CD4-positive, alpha-beta T cell treated with Interleukin-2 at 100 ng/mL for 4 hours (primary cell): ENCODE measurements at regions not wholly inside any gene's neighbourhood (a gene's known extent, or its start where the extent isn't known, plus 50 kb on each side); places are given as distances from the start of the nearest gene placed in this dataset.
"Not testable (repeated sequence)": the region's sequence is repeated elsewhere in the genome, so short reads cannot be mapped to it uniquely, and the experiment has no call there.

Experiments used
- DNase-seq: peaks from one replicate; pipeline ENCODE4 v3.0.0-alpha.2; 2020; ENCODE audit warnings: low spot score

- peak; percentile 33 for DNase-seq
Observed at GRCh38 chr14:106770158-106770672, 1243.8 kb downstream of the TMEM121 start.

DNA sequence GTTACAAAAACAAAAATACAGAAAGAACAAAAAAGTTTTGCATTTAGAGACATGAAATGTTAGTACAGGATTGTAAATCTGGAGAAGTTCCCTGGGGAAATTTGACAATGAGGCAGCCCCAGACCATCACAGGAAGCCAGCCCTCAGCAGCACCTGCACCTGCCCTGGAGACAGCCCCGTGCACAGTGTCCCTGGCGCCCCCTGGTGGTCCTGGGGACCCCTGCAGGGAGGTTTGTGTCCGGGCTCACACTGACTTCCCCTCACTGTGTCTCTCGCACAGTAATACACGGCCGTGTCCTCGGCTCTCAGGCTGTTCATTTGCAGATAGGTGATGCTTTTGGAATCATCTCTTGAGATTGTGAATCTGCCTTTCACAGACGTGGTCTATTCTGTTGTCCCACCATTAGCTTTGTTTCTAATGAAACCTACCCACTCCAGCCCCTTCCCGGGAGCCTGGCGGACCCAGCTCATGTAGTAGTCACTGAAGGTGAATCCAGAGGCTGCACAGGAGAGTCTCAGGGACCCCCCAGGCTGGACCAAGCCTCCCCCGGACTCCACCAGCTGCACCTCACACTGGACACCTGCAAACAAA lies 1248.6 kb downstream of the TMEM121 start:
- peak; percentile 86 for DNase-seq

- no peak for DNase-seq
Observed at GRCh38 chr14:106776395-106776983, 1250.1 kb downstream of the TMEM121 start.

DNA sequence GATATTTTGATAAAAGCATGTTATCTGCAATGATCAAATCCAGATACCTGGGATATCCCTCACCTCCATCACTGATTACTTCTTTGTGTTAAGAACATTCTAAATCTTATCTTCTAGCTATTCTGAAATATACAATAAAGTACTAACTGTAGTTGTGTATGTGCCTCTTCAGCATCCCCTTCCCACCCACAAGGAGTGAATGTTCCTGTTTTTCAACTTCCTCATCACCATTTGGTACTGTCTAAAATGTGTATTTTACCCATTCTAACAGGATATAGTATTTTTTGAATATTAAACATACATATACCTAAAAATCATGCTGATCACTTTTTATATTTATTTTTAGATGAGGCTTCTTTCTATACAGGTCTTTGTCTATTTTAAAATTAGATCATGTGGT lies 1252.6 kb downstream of the TMEM121 start:
- DNase-seq = no peak

DNA sequence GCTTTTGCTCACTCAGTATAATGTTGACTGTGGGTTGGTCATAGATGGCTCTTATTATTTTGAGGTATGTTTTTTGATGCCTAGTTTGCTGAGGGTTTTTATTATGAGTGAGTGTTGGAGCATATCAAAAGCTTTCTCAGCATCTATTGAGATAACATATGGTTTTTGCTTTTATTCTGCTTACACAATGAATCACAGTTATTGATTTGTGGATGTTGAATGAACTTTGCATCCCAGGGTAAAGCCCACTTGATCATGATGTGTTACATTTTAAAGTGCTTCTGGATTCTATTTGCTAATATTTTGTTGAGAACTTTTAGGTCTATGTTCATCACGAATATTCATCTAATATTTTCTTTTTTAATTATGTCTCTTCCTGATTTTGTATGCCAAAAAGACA lies 1260.3 kb downstream of the TMEM121 start:
- no peak for DNase-seq

DNA sequence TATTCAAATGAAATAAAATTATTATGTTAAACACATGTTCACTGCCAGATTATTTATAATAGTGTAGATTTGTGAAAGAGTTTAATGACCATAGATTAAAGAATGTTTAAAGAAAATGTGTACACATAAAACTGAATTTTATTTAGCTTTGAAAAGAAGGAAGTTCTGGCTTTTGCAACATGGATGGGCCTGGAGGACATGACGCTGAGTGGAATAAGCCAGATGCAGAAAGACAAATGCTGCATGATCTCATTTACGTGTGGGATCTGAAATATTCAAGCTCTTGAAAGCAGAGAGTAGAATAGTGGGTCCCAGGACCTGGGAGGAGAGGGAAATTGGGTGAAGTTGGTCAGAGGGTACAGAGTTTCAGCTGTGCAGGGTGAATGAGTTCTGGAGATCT lies 1261.2 kb downstream of the TMEM121 start:
- no peak for DNase-seq

DNA sequence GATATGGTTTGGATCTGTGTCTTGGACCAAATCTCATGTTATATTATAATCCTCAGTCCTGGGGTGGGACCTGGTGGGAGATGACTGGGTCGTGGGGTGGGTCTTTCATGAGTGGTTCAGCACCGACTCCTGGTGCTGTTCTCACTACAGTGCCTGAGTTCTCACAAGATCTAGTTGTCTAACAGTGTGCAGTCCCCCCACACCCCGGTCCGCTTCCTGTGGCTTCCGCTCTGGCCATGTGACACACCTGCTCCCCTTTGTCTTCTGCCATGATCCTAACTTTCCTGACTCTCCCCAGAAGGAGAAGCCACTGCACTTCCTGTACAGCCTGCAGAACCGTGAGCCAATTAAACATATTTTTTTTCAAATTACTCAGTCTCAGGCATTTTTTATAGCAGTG lies 1262.2 kb downstream of the TMEM121 start:
- DNase-seq = no peak

GRCh38 chr14:106789318-106789717 lies 1262.9 kb downstream of the TMEM121 start:
- DNase-seq = no peak

DNA sequence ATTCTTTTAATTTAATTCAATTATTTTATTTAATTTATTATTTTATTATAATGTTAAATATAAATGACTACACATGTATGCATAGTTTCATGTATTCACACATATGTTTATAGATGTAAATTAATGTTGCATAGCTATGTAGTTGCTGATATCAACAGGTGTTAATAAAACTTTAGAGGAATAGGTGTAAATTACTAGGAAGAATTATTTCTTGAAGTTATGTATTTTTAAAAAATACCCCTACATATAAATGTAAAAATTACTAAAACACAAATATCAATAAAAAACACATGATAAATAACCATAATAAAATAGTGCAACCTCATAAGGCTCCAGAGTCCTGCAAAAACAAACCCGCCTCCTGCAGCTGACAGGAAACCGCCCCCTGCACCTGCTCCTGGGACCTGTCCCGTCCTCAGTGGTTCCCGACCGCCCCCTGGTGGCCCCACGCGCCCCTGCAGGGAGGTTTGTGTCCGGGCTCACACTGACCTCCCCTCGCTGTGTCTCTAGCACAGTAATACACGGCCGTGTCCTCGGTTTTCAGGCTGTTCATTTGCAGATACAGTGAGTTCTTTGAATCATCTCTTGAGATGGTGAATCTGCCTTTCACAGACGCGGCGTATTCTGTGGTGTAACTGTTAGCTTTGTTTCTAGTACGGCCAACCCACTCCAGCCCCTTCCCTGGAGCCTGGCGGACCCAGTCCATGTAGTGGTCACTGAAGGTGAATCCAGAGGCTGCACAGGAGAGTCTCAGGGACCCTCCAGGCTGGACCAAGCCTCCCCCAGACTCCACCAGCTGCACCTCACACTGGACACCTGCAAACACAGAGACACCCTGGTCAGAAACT lies 1264.0 kb downstream of the TMEM121 start:
- peak; percentile 70 for DNase-seq

DNA sequence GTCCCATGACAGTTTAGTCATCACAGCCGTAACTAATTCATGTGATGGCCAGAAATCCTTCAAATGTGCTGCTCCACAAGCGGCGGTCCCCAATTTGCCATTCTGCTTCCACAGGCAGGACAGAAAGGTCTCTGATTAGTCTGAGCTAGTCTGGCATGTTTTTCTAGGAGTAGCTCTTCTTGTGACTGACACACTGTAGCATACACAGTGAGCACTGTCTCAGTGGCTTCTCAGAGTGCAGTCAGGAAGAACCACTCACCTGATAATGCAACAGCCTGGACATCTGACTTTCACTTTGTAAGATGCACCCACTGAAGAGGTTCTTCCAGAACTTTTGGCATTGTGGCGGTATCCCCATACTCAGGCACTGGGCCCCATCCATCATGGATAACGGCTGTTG lies 1266.2 kb downstream of the TMEM121 start:
- DNase-seq = no peak

- not testable (repeated sequence) for DNase-seq
Observed at GRCh38 chr14:106798166-106798565, 1271.8 kb downstream of the TMEM121 start.

DNA sequence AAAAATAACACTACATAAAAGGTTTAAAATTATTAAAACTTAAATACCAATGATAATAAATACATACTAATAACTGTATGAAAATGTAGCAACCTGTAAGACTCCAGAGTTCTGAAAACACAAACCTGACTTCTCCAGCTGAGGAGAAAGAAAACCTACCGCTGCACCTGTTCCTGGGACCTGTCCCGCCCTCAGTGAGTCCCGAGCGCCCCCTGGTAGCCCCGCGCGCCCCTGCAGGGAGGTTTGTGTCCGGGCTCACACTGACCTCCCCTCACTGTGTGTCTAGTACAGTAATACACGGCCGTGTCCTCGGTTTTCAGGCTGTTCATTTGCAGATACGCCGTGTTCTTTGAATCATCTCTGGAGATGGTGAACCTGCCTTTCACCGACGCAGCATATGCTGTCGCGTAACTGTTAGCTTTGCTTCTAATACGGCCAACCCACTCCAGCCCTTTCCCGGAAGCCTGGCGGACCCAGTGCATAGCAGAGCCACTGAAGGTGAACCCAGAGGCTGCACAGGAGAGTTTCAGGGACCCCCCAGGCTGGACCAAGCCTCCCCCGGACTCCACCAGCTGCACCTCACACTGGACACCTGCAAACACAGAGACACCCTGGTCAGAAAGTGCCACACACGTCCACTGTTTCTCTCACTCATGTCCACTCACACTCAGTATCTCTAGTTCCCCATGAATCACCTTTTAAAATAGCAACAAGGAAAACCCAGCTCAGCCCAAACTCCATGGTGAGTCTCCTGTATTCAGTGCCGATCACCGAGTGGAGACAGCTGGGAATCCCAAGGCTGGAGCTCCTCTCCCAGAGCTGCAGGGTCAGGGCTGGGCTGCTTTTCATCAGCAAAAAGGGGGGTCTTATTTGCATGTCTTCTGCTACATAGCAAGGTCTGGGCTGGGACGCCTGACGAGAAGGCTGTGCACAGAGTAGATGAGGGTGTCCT lies 1276.3 kb downstream of the TMEM121 start:
- no peak for DNase-seq

DNA sequence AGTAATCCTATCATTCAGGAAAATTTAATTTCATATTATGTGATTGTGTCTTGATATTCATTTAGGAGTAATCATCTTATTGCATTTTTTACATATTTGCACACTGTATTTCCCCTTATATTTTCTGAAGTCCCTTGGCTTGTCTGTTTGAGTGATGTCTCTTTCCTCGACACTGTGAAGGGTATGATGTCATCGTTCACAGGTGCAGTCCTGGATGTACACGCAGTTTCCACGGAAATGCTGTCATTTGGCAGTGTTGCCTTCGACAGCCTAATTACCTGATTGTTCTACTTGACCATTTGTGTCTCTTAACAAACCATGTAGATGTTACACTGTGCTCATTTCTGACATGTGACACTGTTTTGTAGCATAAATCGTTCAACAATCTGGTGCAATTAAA lies 1277.0 kb downstream of the TMEM121 start:
- no peak for DNase-seq

- no peak for DNase-seq
Observed at GRCh38 chr14:106807493-106807892, 1281.1 kb downstream of the TMEM121 start.

DNA sequence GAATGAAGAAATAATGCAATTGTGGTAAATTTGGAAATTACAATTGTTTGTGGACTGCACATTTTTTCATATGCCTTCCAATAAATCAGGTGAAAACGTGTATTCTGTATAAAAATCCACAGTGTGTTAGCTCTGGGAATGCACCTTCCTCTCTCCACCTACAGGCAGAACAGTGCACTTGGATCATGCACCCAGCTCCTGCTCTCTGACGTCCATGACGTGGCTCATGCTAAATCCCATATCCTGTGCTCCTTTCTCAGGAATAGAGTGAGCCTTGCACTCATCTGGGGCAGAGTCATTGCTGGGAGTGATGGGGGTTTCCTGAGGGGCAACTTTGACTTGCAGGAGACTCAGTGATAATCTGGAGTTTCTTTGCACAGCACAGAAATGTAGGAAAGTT lies 1282.1 kb downstream of the TMEM121 start:
- DNase-seq = no peak

- no peak for DNase-seq
Observed at GRCh38 chr14:106808907-106809306, 1282.5 kb downstream of the TMEM121 start.

- DNase-seq = no peak
Observed at GRCh38 chr14:106809615-106810014, 1283.2 kb downstream of the TMEM121 start.

DNA sequence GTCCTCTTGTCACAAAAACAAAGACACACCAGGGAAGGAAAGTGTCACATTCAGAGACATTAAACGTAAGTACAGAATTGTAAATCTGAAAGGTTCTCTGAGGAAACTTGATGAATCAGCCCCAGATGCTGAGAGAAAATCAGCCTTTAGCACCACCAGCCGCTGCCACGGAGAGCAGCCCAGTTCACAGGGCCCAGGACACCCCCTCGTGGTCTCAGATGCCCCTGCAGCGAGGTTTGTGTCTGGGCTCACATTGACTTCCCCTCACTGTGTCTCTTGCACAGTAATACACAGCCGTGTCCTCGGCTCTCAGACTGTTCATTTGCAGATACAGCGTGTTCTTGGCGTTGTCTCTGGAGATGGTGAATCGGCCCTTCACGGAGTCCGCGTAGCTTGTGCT lies 1283.8 kb downstream of the TMEM121 start:
- DNase-seq = not testable (repeated sequence)

- DNase-seq = no peak
Observed at GRCh38 chr14:106811162-106811561, 1284.8 kb downstream of the TMEM121 start.

DNA sequence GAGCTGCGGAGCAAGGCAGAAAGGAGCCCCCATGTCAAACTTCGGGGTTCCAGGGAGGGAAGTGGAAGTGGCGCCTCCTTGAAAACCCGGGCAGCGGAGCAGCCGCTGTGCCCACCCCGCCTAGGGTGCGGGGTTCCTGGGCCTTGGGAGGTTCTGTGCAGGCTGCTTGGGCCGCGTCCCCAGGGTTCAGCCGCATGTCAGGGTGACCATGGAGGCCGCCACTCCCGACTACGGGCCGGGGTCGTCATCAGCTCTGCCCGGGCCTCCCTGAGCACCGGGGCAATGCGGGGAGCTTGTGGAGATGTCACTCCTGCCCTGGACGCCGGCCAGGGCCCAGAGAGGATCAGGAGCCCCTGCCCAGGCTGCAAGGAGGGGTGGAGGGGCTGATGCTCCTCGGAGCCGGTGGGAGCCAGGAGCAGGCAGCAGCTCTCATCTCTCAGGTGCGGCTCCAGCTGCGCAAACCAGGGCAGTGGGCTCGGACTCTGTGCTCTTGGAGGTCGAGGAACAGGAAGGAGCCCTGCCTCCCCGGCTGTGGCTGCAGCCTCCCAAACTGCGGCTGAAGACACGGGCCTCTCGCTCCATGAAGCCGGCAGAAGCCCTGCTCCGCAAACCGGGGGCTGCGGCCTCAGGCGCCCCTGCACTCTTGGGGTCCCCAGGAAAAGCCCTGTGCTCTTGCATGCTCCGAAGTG lies 1286.5 kb downstream of the TMEM121 start:
- DNase-seq = no peak

GRCh38 chr14:106813477-106813823 lies 1287.1 kb downstream of the TMEM121 start:
- DNase-seq = no peak
